SK-N-SH (cell line): ENCODE measurements at regions not wholly inside any gene's neighbourhood (a gene's known extent, or its start where the extent isn't known, plus 50 kb on each side); places are given as distances from the start of the nearest gene placed in this dataset.

ENCODE experiments used
- CTCF ChIA-PET: fragments of 300-600, 350-600 bp; formaldehyde crosslinking; extraction: SDS; loops from one replicate; lab custom pipeline; 2021; lab: Yijun Ruan, JAX
- POLR2A ChIA-PET: fragments of 350-600 bp; sonication (Branson Sonifier 250); formaldehyde crosslinking; extraction: SDS; loops from one replicate; lab custom pipeline; 2020; ENCODE audit warnings: antibody characterized with exemption, inconsistent platforms; lab: Yijun Ruan, JAX
- DNase-seq: peaks from one replicate; pipeline ENCODE4 v3.0.0; 2012
- H2AFZ ChIP-seq: fragments of 200-600 bp; sonication (generic); 2 replicates; pipeline ENCODE4 v1.8.1; 2016; ENCODE audit warnings: antibody characterized with exemption, mild to moderate bottlenecking, low read depth
- H3F3A ChIP-seq: fragments of 200-600 bp; sonication (generic); replicated peaks from 2 replicates; pipeline ENCODE3; 2016; ENCODE audit warnings: antibody characterized with exemption, mild to moderate bottlenecking; ENCODE audit not compliant: insufficient read depth
- H3K27ac ChIP-seq, 2 experiments: fragments of 200-500 bp in 1 of 2; fragments of 200-600 bp in 1 of 2; sonication (Bioruptor generic) in 1 of 2; sonication (generic), shearing (Covaris generic) in 1 of 2; 2 replicates each; pipeline versions ENCODE4 v1.5.1 to v1.6.1; 2014 to 2016; ENCODE audit warnings: low read depth in 2 of 2, inconsistent platforms in 1 of 2, low read length in 1 of 2, mild to moderate bottlenecking in 1 of 2, mixed read lengths in 1 of 2
- H3K27me3 ChIP-seq: fragments of 200-600 bp; sonication (generic), shearing (Covaris generic); 2 replicates; pipeline ENCODE4 v1.6.1; 2016; ENCODE audit warnings: mixed run types; ENCODE audit not compliant: insufficient read depth
- H3K36me3 ChIP-seq, 2 experiments: fragments of 200-500 bp in 1 of 2; fragments of 200-600 bp in 1 of 2; sonication (Bioruptor generic) in 1 of 2; sonication (generic) in 1 of 2; replicated peaks in 1 of 2; 2 replicates each; pipeline versions ENCODE3 to v1.5.1; 2014 to 2016; ENCODE audit warnings: low read length in 1 of 2, mild to moderate bottlenecking in 1 of 2; ENCODE audit not compliant: insufficient read depth in 2 of 2, control insufficient read depth in 1 of 2
- H3K4me1 ChIP-seq, 2 experiments: fragments of 200-500 bp in 1 of 2; fragments of 200-600 bp in 1 of 2; sonication (Bioruptor generic) in 1 of 2; sonication (generic), shearing (Covaris generic) in 1 of 2; 2 replicates each; pipeline versions ENCODE4 v1.5.1 to v1.6.1; 2014 to 2016; ENCODE audit warnings: low read depth in 1 of 2, low read length in 1 of 2, mixed run types in 1 of 2; ENCODE audit not compliant: insufficient read depth in 2 of 2, control insufficient read depth in 1 of 2
- H3K4me2 ChIP-seq: fragments of 200-600 bp; sonication (generic), shearing (Covaris generic); 2 replicates; pipeline ENCODE4 v1.6.1; 2017; ENCODE audit warnings: mixed run types
- H3K4me3 ChIP-seq, 2 experiments: fragments of 200-500 bp in 1 of 2; fragments of 200-600 bp in 1 of 2; sonication (Bioruptor generic) in 1 of 2; sonication (generic), shearing (Covaris generic) in 1 of 2; 2 replicates each; pipeline versions ENCODE4 v1.5.1 to v1.8.1; 2014 to 2016; ENCODE audit warnings: low read depth in 2 of 2, inconsistent platforms in 1 of 2, low read length in 1 of 2, mild to moderate bottlenecking in 1 of 2, mixed read lengths in 1 of 2, moderate library complexity in 1 of 2
- H3K79me2 ChIP-seq: fragments of 200-600 bp; sonication (generic); 2 replicates; pipeline ENCODE4 v1.8.1; 2017; ENCODE audit warnings: mild to moderate bottlenecking; ENCODE audit not compliant: insufficient read depth
- H3K9ac ChIP-seq: fragments of 200-600 bp; sonication (generic); 2 replicates; pipeline ENCODE4 v1.6.1; 2017; ENCODE audit warnings: mixed run types
- H3K9me2 ChIP-seq: fragments of 200-600 bp; sonication (generic); 2 replicates; pipeline ENCODE4 v1.6.1; 2017; ENCODE audit warnings: mixed run types
- H3K9me3 ChIP-seq: fragments of 200-600 bp; sonication (generic); 2 replicates; pipeline ENCODE4 v1.6.1; 2017; ENCODE audit warnings: mixed run types, mild to moderate bottlenecking, moderate library complexity
- H4K20me1 ChIP-seq: fragments of 200-600 bp; sonication (generic); 2 replicates; pipeline ENCODE4 v1.6.1; 2017; ENCODE audit warnings: mild to moderate bottlenecking, mixed run types; ENCODE audit not compliant: insufficient read depth
- CTCF ChIP-seq: fragments of 200-600 bp; sonication (generic); IDR thresholded peaks from 2 replicates; pipeline ENCODE4 v1.6.1; 2017; ENCODE audit warnings: antibody characterized with exemption, mild to moderate bottlenecking, moderate library complexity
- EZH2phosphoT487 ChIP-seq: fragments of 200-600 bp; sonication (generic); IDR thresholded peaks from 2 replicates; pipeline ENCODE4 v1.6.1; 2017; ENCODE audit warnings: low read depth, mixed run types, mild to moderate bottlenecking, antibody characterized with exemption, moderate library complexity, borderline replicate concordance
- GABPA ChIP-seq: IDR thresholded peaks from 2 replicates; pipeline ENCODE4 v1.4.0; 2012; ENCODE audit warnings: low read depth, mild to moderate bottlenecking
- GATA2 ChIP-seq: sonication (generic); formaldehyde crosslinking; IDR thresholded peaks from 2 replicates; pipeline ENCODE4 v1.5.0; 2020; ENCODE audit warnings: mild to moderate bottlenecking, missing genetic modification reagents
- IRF3 ChIP-seq: fragments of 150-350 bp; IDR thresholded peaks from 2 replicates; pipeline ENCODE4 v1.6.1; 2016; ENCODE audit warnings: mild to moderate bottlenecking, low read depth, low read length
- JUND ChIP-seq: IDR thresholded peaks from 2 replicates; pipeline ENCODE4 v1.4.0; 2012
- MAX ChIP-seq: IDR thresholded peaks from 2 replicates; pipeline ENCODE4 v1.4.0; 2012; ENCODE audit warnings: low read depth
- MEF2A ChIP-seq: IDR thresholded peaks from 2 replicates; pipeline ENCODE4 v1.4.0; 2012; ENCODE audit warnings: low read depth, borderline replicate concordance
- MXI1 ChIP-seq: IDR thresholded peaks from 2 replicates; pipeline ENCODE4 v1.6.1; 2012; ENCODE audit warnings: mild to moderate bottlenecking, low read depth, low read length, improper control_type of control experiment
- POLR2AphosphoS5 ChIP-seq: IDR thresholded peaks from 2 replicates; pipeline ENCODE4 v1.6.1; 2012; ENCODE audit warnings: low read depth, low read length
- REST ChIP-seq: IDR thresholded peaks from 2 replicates; pipeline ENCODE4 v1.6.1; 2012; ENCODE audit warnings: mild to moderate bottlenecking, low read depth, low read length, moderate library complexity
- RFX5 ChIP-seq: IDR thresholded peaks from 2 replicates; pipeline ENCODE4 v1.6.1; 2012; ENCODE audit warnings: mild to moderate bottlenecking, improper control_type of control experiment, low read length
- SIN3A ChIP-seq: IDR thresholded peaks from 2 replicates; pipeline ENCODE4 v1.6.1; 2012; ENCODE audit warnings: low read depth, mild to moderate bottlenecking, low read length, moderate library complexity, borderline replicate concordance
- SMC3 ChIP-seq: IDR thresholded peaks from 2 replicates; pipeline ENCODE4 v1.6.1; 2012; ENCODE audit warnings: low read depth, low read length, improper control_type of control experiment
- TAF1 ChIP-seq: IDR thresholded peaks from 2 replicates; pipeline ENCODE4 v1.6.1; 2012; ENCODE audit warnings: low read depth, mild to moderate bottlenecking, low read length, moderate library complexity, borderline replicate concordance
- WGBS: methylation state at CpG from one replicate; pipeline ENCODE4 v1.1.6; 2017; ENCODE audit warnings: low lambda C conversion rate; 5-methylcytosine and 5-hydroxymethylcytosine counted together

GRCh38 chr4:17189759-17190158 lies 291.3 kb upstream of the LDB2 start:
- no peak overlapping the region for H2AFZ ChIP-seq
- ChIA-PET POLR2A (interaction anchor here (0.6 kb wide), 1 partner anchor 28 kb away, joined by 3 read pairs; no protein-coding TSS in a partner anchor), CTCF (interaction anchor here (1.1 to 2.1 kb wide), 4 partner anchors 13 to 134 kb away, joined by 3 to 6 read pairs (median 5); no protein-coding TSS in a partner anchor)
- no peaks in the 10 kb centered on the region for H4K20me1 ChIP-seq
- H3K79me2 ChIP-seq = no peaks in the 10 kb centered on the region
- no peaks in the 10 kb centered on the region for H3K9me2 ChIP-seq
- no peak for DNase-seq
- H3K4me1 ChIP-seq = peaks cover 5 to 9% of the 10 kb centered on the region in 2 experiments; a peak in 3 of 4 replicates
- no peak overlapping the region for H3K4me2 ChIP-seq
- H3K27me3 ChIP-seq = no peaks in the 10 kb centered on the region
- H3K9me3 ChIP-seq = no peaks in the 10 kb centered on the region
- peaks cover 6% of the 10 kb centered on the region for H3F3A ChIP-seq
- H3K4me3 ChIP-seq = no peak overlapping the region
- no peak overlapping the region for H3K27ac ChIP-seq
- no peaks in the 10 kb centered on the region for H3K36me3 ChIP-seq
- TF ChIP-seq MXI1 (no peak), GATA2 (CRISPR knock-in tag) (no peak), REST (no peak), EZH2phosphoT487 (no peak), TAF1 (no peak), POLR2AphosphoS5 (no peak), SIN3A (no peak), IRF3 (no peak), RFX5 (no peak), JUND (no peak), CTCF (no peak), MEF2A (no peak), GABPA (no peak), MAX (no peak), SMC3 (no peak)
- no peak overlapping the region for H3K9ac ChIP-seq
- 73% methylated on average over 3 of the region's 3 CpGs for WGBS
